BE2C (cell line): ENCODE measurements at regions not wholly inside any gene's neighbourhood (a gene's known extent, or its start where the extent isn't known, plus 50 kb on each side); places are given as distances from the start of the nearest gene placed in this dataset.
"Not testable (repeated sequence)": the region's sequence is repeated elsewhere in the genome, so short reads cannot be mapped to it uniquely, and the experiment has no call there.

Experiments
- DNase-seq: peaks from one replicate; pipeline ENCODE4 v3.0.0-alpha.2; 2020
- H3K27me3 ChIP-seq: fragments of 250-450 bp; sonication (Bioruptor Pico); 2 replicates; pipeline ENCODE4 v1.5.1; 2020; ENCODE audit warnings: mild to moderate bottlenecking
- H3K36me3 ChIP-seq: fragments of 250-450 bp; sonication (Bioruptor Pico); 2 replicates; pipeline ENCODE4 v1.5.1; 2020; ENCODE audit warnings: mild to moderate bottlenecking
- H3K4me1 ChIP-seq: fragments of 250-450 bp; sonication (Bioruptor Pico); 2 replicates; pipeline ENCODE4 v1.5.1; 2020
- H3K4me3 ChIP-seq: 2 replicates; pipeline ENCODE4 v1.5.1; 2011; ENCODE audit warnings: low read depth, low read length
- H3K9me3 ChIP-seq: fragments of 250-450 bp; sonication (Bioruptor Pico); 2 replicates; pipeline ENCODE4 v1.5.1; 2020
- TF ChIP-seq, protein P1 (sequence below): IDR thresholded peaks from 2 replicates; pipeline ENCODE4 v1.5.1; 2012; ENCODE audit warnings: mild to moderate bottlenecking, low read depth, low read length

- Histone ChIP-seq H3K4me3 (no peak overlapping the region), H3K4me1 (no peaks in the 10 kb centered on the region), H3K27me3 (no peaks in the 10 kb centered on the region), H3K36me3 (no peaks in the 10 kb centered on the region), H3K9me3 (no peaks in the 10 kb centered on the region)
- DNase-seq: no peak
- TF ChIP-seq, protein P1, sequence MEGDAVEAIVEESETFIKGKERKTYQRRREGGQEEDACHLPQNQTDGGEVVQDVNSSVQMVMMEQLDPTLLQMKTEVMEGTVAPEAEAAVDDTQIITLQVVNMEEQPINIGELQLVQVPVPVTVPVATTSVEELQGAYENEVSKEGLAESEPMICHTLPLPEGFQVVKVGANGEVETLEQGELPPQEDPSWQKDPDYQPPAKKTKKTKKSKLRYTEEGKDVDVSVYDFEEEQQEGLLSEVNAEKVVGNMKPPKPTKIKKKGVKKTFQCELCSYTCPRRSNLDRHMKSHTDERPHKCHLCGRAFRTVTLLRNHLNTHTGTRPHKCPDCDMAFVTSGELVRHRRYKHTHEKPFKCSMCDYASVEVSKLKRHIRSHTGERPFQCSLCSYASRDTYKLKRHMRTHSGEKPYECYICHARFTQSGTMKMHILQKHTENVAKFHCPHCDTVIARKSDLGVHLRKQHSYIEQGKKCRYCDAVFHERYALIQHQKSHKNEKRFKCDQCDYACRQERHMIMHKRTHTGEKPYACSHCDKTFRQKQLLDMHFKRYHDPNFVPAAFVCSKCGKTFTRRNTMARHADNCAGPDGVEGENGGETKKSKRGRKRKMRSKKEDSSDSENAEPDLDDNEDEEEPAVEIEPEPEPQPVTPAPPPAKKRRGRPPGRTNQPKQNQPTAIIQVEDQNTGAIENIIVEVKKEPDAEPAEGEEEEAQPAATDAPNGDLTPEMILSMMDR: no peak
Observed at GRCh38 chr18:59848002-59848401, 51.8 kb upstream of the PMAIP1 start.

DNA sequence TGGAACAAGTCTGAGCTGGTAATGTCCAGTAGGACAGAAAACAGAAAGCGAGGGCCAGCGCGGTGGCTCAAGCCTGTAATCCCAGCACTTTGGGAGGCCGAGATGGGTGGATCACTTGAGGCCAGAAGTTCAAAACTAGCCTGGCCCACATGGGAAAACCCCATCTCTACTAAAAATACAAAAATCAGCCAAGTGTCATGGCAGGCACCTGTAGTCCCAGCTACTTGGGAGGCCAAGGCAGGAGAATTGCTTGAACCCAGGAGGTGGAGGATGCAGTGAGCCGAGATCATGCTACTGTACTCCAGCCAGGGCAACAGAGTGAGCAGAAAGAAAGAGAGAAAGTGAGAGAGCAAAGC lies 52.3 kb upstream of the PMAIP1 start:
- H3K4me3 ChIP-seq, H3K9me3 ChIP-seq, H3K4me1 ChIP-seq, H3K36me3 ChIP-seq, DNase-seq, H3K27me3 ChIP-seq: not testable (repeated sequence)

DNA sequence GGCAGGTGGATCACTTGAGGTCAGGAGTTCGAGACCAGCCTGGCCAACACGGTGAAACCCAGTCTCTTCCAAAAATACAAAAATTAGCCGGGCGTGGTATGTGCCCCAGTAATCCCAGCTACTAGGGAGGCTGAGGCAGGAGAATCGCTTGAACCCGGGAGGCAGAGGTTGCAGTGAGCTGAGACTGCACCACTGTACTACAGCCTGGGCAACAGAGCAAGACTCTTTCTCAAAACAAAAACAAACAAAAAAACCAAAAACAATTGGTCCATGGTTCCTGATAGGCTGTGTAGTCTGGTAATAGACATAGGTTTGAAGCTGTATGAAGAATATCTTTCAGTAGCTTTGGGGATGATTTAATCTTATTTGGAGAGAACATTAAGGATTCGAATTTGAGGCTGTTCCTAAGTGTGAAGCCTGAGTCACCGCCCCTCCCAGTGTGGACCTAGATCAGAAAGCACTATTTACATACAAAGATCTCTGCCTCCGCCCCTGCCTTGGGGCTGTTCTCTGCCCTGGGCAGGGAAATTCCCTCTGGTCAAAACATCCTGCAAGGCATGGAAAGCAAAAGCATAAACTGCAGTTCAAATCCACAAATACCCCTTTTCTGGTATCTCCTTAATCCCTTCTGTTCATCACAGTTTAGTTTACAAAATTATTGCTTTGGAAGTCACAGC lies 52.8 kb upstream of the PMAIP1 start:
- Histone ChIP-seq H3K4me3 (no peak overlapping the region), H3K36me3 (no peaks in the 10 kb centered on the region), H3K4me1 (no peaks in the 10 kb centered on the region), H3K27me3 (no peaks in the 10 kb centered on the region), H3K9me3 (no peaks in the 10 kb centered on the region)
- TF ChIP-seq, protein P1: no peak
- no peak for DNase-seq

GRCh38 chr18:59842947-59843346 lies 56.8 kb upstream of the PMAIP1 start:
- TF ChIP-seq, protein P1: no peak
- Histone ChIP-seq H3K9me3 (no peaks in the 10 kb centered on the region), H3K4me3 (no peak overlapping the region), H3K27me3 (no peaks in the 10 kb centered on the region), H3K4me1 (no peaks in the 10 kb centered on the region), H3K36me3 (no peaks in the 10 kb centered on the region)
- no peak for DNase-seq

- no peaks in the 10 kb centered on the region for H3K27me3 ChIP-seq
- no peak for DNase-seq
- no peaks in the 10 kb centered on the region for H3K36me3 ChIP-seq
- TF ChIP-seq, protein P1: 0 out of 2 replicates have a peak, but pooled peaks have one; percentile 9
- H3K4me3 ChIP-seq: no peak overlapping the region
- no peaks in the 10 kb centered on the region for H3K4me1 ChIP-seq
- no peaks in the 10 kb centered on the region for H3K9me3 ChIP-seq
Observed at GRCh38 chr18:59839931-59840685, 59.7 kb upstream of the PMAIP1 start.

DNA sequence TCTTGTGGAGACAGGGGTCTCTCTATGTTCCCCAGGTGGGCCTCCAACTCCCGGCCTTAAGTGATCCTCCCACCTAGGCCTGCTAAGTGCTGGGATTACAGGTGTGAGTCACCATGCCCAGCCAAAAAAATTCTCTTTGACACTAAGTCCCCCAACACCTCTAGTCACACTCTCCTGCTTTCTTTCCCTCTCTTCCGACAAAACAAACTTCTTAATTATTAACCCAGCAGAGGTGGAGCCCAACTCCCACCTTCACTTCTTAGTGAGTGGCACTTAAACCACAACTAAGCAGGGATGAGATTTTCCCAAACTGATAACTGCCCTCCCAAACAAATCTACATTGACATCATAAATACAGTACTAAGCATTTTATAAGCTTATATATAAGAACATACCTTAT lies 60.5 kb upstream of the PMAIP1 start:
- Histone ChIP-seq H3K4me3 (no peak overlapping the region), H3K36me3 (no peaks in the 10 kb centered on the region), H3K27me3 (no peaks in the 10 kb centered on the region), H3K9me3 (no peaks in the 10 kb centered on the region), H3K4me1 (no peaks in the 10 kb centered on the region)
- DNase-seq: no peak
- TF ChIP-seq, protein P1: no peak
